ENCODE measurements at regions not wholly inside any gene's neighbourhood (a gene's known extent, or its start where the extent isn't known, plus 50 kb on each side); places are given as distances from the start of the nearest gene placed in this dataset.

DNA sequence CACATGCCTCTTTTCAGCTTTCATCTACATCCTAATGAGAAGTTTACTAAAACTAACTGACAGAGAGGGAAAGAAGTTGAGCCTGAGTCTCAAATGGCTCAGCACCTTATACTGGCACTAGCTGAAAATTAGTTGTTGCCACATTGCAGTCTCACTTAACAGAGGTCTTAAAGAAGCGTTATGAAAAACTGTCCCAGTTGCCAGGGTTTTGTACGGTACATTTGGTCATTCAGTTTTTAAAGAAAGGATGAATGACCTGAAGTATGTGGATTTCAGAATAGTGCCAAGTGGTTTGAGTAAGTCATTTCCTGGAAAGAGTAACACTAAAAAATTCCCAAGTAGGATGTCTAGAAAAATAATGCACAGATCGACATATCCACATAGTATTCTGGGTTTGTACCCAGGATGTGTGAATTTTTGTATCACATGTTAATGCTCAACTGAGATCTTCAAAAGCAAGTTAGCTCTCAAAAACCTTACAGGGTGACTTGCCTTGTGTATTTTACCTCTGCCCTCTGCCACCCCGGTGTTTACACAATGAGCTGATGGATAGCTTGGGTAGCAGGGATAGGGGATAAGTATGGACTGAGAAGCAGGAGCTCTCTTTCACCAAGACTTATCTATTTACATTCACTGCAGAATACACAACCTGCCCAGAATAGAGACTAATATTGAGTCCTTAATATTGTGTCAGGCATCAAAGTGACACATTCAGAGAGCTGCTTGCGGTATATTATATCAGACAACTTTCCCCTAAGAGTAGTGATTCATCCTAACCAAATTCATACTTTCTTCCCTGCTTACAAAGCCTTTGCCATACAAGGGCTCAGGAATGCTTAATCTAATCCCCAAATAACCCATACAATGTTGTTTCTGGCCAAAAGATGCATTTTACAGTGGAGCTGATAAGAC lies 1075.7 kb upstream of the PABPC4L start:
- Histone ChIP-seq H3K9me3 (ENCODE audit: low read length) (no peaks in the 10 kb centered on the region), H3K79me2 (ENCODE audit: low read length) (no peaks in the 10 kb centered on the region), H3K4me2 (ENCODE audit: low read length) (no peak overlapping the region), H3K27me3 (ENCODE audit: low read length) (no peaks in the 10 kb centered on the region), H3F3A (ENCODE audit: low read length, unreplicated experiment) (no peaks in the 10 kb centered on the region), H2AFZ (ENCODE audit: low read length) (no peak overlapping the region; the same call in 1 of the 2 replicates), H3K9ac (ENCODE audit: low read length) (no peak overlapping the region), H3K9me2 (replicated peaks; ENCODE audit: low read length) (no peaks in the 10 kb centered on the region), H4K20me1 (ENCODE audit: low read length) (no peaks in the 10 kb centered on the region), H3K36me3 (ENCODE audit: low read depth, low read length) (no peaks in the 10 kb centered on the region), H3K4me3 (ENCODE audit: low read length) (no peak overlapping the region), H3K4me1 (ENCODE audit: insufficient read depth, low read length) (no peaks in the 10 kb centered on the region), H3K27ac (ENCODE audit: low read length) (no peak overlapping the region)
- TF ChIP-seq EZH2phosphoT487 (IDR thresholded peaks at IDR 0.05; ENCODE audit: borderline replicate concordance, low read length): no peak
- TF ChIP-seq, protein P1, sequence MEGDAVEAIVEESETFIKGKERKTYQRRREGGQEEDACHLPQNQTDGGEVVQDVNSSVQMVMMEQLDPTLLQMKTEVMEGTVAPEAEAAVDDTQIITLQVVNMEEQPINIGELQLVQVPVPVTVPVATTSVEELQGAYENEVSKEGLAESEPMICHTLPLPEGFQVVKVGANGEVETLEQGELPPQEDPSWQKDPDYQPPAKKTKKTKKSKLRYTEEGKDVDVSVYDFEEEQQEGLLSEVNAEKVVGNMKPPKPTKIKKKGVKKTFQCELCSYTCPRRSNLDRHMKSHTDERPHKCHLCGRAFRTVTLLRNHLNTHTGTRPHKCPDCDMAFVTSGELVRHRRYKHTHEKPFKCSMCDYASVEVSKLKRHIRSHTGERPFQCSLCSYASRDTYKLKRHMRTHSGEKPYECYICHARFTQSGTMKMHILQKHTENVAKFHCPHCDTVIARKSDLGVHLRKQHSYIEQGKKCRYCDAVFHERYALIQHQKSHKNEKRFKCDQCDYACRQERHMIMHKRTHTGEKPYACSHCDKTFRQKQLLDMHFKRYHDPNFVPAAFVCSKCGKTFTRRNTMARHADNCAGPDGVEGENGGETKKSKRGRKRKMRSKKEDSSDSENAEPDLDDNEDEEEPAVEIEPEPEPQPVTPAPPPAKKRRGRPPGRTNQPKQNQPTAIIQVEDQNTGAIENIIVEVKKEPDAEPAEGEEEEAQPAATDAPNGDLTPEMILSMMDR (conservative IDR thresholded peaks at IDR 0.05; ENCODE audit: low read depth, low read length): no peak
- TF ChIP-seq EZH2 (IDR thresholded peaks at IDR 0.05; ENCODE audit: low read length, unreplicated experiment): no peak
- intact Hi-C loops (cut with micrococcal nuclease): no loop called here
- BruUV-seq (replicated peaks): no TSS peak
- DNase-seq (peak; percentile 21), ATAC-seq (no peak)
- POLR2A ChIA-PET (ENCODE audit: unreplicated experiment): interaction anchor here (0.6 kb wide), 1 partner anchor 41 kb away, joined by 3 read pairs; no protein-coding TSS in a partner anchor
- CTCF ChIA-PET: no interaction called here

DNA sequence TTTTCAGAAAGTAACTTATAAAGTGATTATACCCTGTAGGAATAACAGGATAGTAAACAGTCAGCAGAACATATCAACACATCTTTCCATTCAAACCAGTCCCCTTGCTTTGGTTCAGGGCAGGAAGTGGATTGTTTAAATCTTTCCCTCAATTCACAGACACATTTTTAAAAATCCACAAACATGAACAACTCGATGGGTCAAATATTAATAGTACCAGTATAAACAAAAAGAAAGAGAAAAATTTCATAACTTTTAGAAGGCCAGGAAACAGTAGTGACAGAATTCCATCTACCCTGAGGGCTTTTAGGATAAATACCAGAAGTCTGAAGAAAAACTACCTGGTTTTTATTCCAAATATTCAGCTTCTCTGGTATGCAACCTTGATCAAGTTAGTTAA lies 1072.8 kb upstream of the PABPC4L start:
- ChIA-PET CTCF (no interaction called here), POLR2A (ENCODE audit: unreplicated experiment) (no interaction called here)
- H3K27me3 ChIP-seq (ENCODE audit: low read length): no peaks in the 10 kb centered on the region
- no TSS peak for BruUV-seq (replicated peaks)
- intact Hi-C loops (cut with micrococcal nuclease): no loop called here
- H3K27ac ChIP-seq (ENCODE audit: low read length): no peak overlapping the region
- no peaks in the 10 kb centered on the region for H3K9me3 ChIP-seq (ENCODE audit: low read length)
- no peaks in the 10 kb centered on the region for H3K4me1 ChIP-seq (ENCODE audit: insufficient read depth, low read length)
- H3K36me3 ChIP-seq (ENCODE audit: low read depth, low read length): no peaks in the 10 kb centered on the region
- ATAC-seq (no peak), DNase-seq (no peak)
- no peak overlapping the region for H3K9ac ChIP-seq (ENCODE audit: low read length)
- TF ChIP-seq EZH2phosphoT487 (IDR thresholded peaks at IDR 0.05; ENCODE audit: borderline replicate concordance, low read length) (no peak), EZH2 (IDR thresholded peaks at IDR 0.05; ENCODE audit: low read length, unreplicated experiment) (no peak)
- TF ChIP-seq, protein P1 (conservative IDR thresholded peaks at IDR 0.05; ENCODE audit: low read depth, low read length): no peak
- no peak overlapping the region for H2AFZ ChIP-seq (ENCODE audit: low read length)
- H3F3A ChIP-seq (ENCODE audit: low read length, unreplicated experiment): no peaks in the 10 kb centered on the region
- no peaks in the 10 kb centered on the region for H4K20me1 ChIP-seq (ENCODE audit: low read length)
- no peak overlapping the region for H3K4me3 ChIP-seq (ENCODE audit: low read length)
- no peak overlapping the region for H3K4me2 ChIP-seq (ENCODE audit: low read length)
- no peaks in the 10 kb centered on the region for H3K9me2 ChIP-seq (replicated peaks; ENCODE audit: low read length)
- no peaks in the 10 kb centered on the region for H3K79me2 ChIP-seq (ENCODE audit: low read length)

All from PC-3 (cell line).